IgD-negative memory B cell (primary cell): ENCODE measurements at regions not wholly inside any gene's neighbourhood (a gene's known extent, or its start where the extent isn't known, plus 50 kb on each side); places are given as distances from the start of the nearest gene placed in this dataset.

Experiments
- H3K27ac Mint-ChIP-seq, 3 donors: one replicate each; pipeline ENCODE4 v1.8.0; 2020 to 2022; ENCODE audit warnings: mild to moderate bottlenecking in 3 of 3, mixed read lengths in 3 of 3, moderate library complexity in 1 of 3
- H3K27me3 Mint-ChIP-seq: one replicate; pipeline ENCODE4 v1.8.0; 2021; ENCODE audit warnings: mixed read lengths
- H3K36me3 Mint-ChIP-seq: one replicate; pipeline ENCODE4 v1.8.0; 2020; ENCODE audit warnings: mild to moderate bottlenecking, mixed read lengths
- H3K4me1 Mint-ChIP-seq, 3 donors: one replicate each; pipeline ENCODE4 v1.8.0; 2020 to 2022; ENCODE audit warnings: mixed read lengths in 3 of 3, mild to moderate bottlenecking in 1 of 3
- H3K4me3 Mint-ChIP-seq, 4 donors: one replicate each; pipeline ENCODE4 v1.8.0; 2020 to 2022; ENCODE audit warnings: mild to moderate bottlenecking in 4 of 4, mixed read lengths in 4 of 4, moderate library complexity in 3 of 4
- H3K9me3 Mint-ChIP-seq, 3 donors: one replicate each; pipeline ENCODE4 v1.8.0; 2020 to 2021; ENCODE audit warnings: mixed read lengths in 3 of 3, mild to moderate bottlenecking in 1 of 3

DNA sequence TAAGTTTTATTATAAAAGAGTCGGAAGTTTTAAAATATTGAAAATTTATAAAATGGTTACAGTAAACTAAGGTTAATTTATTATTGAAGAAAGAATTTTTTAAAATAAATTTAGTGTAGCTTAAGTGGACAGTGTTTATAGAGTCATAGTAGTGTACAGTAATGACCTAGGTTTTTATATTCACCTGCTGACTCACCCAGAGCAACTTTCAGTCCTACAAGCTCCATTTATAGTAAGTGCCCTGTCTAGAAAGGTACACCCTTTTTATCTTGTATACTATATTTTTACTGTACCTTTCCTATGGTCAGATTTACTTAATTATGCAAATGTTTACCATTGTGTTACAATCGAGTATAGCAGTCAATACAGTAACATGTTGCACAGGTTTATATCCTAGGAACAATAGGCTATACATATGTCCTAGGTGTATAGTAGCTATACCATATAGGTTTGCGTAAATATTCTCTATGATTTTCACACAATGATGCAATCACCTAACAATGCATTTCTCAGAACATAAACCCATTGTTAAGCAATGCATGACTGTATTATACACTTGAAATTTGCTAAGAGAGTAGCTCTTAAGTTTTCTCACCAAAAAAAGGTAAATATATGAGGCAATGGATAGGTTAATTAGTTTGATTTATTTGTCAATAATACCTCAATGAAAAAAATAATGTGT is 106.9 kb upstream of the CD96 start:
- H3K4me3 Mint-ChIP-seq, result no peak overlapping the region
- peaks cover 2% of the 10 kb centered on the region for H3K36me3 Mint-ChIP-seq
- no peak overlapping the region for H3K27ac Mint-ChIP-seq
- peaks cover 0 to 1% (median 0%) of the 10 kb centered on the region in 3 donors for H3K4me1 Mint-ChIP-seq
- H3K9me3 Mint-ChIP-seq, result peaks cover 0 to 8% (median 2%) of the 10 kb centered on the region in 3 donors
- no peaks in the 10 kb centered on the region for H3K27me3 Mint-ChIP-seq

DNA sequence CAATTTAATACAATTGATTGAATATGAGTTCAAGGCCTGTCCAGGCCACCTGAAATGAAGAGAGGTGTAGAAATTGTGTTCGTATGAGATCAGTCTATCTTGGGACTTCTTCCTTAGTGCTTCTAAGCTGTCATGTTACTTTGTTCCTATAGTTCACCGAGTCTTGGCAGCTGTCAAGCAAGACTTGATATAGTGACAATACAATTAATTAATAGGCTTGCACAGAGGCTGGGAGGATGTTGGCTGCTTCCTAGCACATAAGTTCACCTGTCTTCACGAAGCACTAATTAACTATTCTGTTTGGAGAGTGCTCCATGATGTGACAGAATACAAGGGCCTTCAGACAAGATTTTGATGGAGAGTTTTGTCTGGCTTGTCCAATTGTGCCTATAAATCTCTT is 103.7 kb upstream of the CD96 start:
- H3K27ac Mint-ChIP-seq, result no peak overlapping the region
- no peaks in the 10 kb centered on the region for H3K27me3 Mint-ChIP-seq
- no peak overlapping the region for H3K4me3 Mint-ChIP-seq
- peaks cover 2% of the 10 kb centered on the region for H3K36me3 Mint-ChIP-seq
- peaks cover 0 to 4% (median 2%) of the 10 kb centered on the region in 3 donors for H3K9me3 Mint-ChIP-seq
- peaks cover 0 to 1% (median 0%) of the 10 kb centered on the region in 3 donors for H3K4me1 Mint-ChIP-seq

DNA sequence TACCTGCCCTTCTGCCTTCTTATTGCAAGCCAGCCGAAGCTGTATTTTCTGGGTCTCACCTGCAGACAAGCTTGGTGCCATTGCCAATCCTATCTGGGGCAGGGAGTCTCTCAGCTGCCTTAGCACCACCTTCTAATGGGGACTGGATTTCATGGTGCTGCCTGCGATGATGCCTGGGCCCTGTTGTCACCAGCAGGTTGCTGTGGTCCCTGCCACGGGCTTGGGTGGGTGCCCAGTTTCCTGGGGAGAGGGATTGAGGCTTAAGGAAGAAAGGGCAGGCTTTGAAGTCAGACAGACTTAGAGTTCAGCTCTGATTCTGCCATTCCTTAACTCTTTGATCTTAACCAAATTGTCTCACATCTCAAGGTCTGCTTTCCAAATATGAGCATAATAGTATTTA is 87.4 kb upstream of the CD96 start:
- Mint-ChIP-seq H3K4me1 (no peaks in the 10 kb centered on the region), H3K27ac (no peak overlapping the region), H3K4me3 (no peak overlapping the region), H3K9me3 (peaks cover 0 to 2% (median 0%) of the 10 kb centered on the region in 3 donors), H3K27me3 (peaks cover 2% of the 10 kb centered on the region), H3K36me3 (peaks cover 1% of the 10 kb centered on the region)

DNA sequence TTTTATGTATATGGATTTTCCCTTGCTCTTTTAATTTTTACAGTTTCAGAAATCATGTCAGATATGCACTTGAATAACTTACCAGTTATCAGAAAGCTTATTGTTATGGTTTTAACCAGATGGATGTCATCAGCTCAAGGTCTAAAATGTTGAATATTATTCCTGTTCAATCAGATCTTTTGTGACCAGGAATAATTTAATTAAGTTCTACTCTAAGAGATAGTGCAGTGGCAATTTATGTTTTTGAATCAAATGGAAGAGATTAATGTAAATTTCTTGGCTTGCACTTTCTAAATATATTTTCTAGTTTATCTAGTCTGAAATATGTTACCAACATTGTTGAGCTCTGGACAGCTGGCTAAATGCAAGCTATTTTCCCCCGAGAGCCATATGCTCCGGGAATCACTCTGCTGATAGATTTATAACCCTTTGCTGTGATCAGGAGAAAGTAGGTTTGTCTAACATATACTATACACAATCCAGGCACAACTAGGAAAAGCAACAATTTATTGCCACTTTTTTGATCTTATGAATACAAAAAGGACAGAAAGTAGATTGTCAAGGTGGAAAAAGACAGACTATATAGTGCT is 76.8 kb upstream of the CD96 start:
- Mint-ChIP-seq H3K9me3 (peaks cover 2 to 4% (median 2%) of the 10 kb centered on the region in 3 donors), H3K4me1 (peaks cover 0 to 4% (median 0%) of the 10 kb centered on the region in 3 donors), H3K36me3 (no peaks in the 10 kb centered on the region), H3K4me3 (no peak overlapping the region), H3K27me3 (peaks cover 2% of the 10 kb centered on the region), H3K27ac (no peak overlapping the region)

GRCh38 chr3:111470032-111470431 is 72.0 kb upstream of the CD96 start:
- Mint-ChIP-seq H3K4me3 (no peak overlapping the region), H3K27ac (no peak overlapping the region), H3K36me3 (peaks cover 3% of the 10 kb centered on the region), H3K9me3 (peaks cover 6 to 10% (median 10%) of the 10 kb centered on the region in 3 donors), H3K4me1 (peaks cover 0 to 4% (median 0%) of the 10 kb centered on the region in 3 donors), H3K27me3 (peaks cover 12% of the 10 kb centered on the region)

- H3K27ac Mint-ChIP-seq, result no peak overlapping the region
- H3K36me3 Mint-ChIP-seq, result peaks cover 3% of the 10 kb centered on the region
- no peak overlapping the region for H3K4me3 Mint-ChIP-seq
- H3K9me3 Mint-ChIP-seq, result peaks cover 6 to 10% (median 10%) of the 10 kb centered on the region in 3 donors
- H3K27me3 Mint-ChIP-seq, result peaks cover 12% of the 10 kb centered on the region
- no peaks in the 10 kb centered on the region for H3K4me1 Mint-ChIP-seq
These were observed 70.2 kb upstream of the CD96 start for GRCh38 chr3:111471831-111472230.

DNA sequence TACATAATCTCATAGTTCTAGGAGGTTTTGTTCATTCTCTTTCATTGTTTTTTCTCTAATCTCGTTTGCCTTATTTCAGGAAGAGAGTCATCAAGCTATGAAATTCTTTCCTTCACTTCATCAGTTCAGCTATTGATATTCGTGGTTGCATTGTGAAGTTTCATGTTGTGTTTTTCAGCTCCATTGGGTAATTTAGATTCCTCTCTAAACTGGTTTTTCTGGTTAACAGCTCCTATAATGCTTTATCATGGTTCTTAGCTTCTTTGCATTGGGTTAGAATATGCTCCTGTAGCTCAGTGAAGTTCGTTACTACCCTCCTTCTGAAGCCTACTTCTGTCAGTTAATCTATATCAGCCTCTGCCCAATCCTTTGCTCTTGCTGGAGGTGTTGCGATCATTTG is 69.4 kb upstream of the CD96 start:
- Mint-ChIP-seq H3K9me3 (peaks cover 6 to 10% (median 10%) of the 10 kb centered on the region in 3 donors), H3K36me3 (peaks cover 3% of the 10 kb centered on the region), H3K4me1 (no peaks in the 10 kb centered on the region), H3K27me3 (peaks cover 12% of the 10 kb centered on the region), H3K4me3 (no peak overlapping the region), H3K27ac (no peak overlapping the region)

DNA sequence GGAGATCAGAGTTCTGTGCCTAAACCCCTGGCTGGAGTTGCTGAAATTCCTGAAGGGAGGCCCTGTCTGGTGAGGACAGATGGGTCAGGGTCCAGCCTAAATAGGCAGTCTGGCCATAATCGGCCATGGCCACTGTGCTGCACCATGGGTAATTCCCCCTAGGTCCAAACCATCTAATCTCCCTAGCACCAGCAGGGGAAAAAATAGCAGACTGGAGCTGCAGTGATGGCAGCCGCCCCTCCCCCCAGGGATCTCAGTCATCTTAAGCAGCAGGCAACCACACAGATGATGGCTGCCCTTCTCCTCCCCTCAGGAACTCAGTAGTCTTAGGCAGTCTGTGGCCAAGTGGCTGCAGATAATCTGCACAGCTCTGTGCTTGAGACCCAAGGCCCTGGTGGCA is 68.4 kb upstream of the CD96 start:
- H3K4me1 Mint-ChIP-seq, result no peaks in the 10 kb centered on the region
- H3K4me3 Mint-ChIP-seq, result no peak overlapping the region
- no peak overlapping the region for H3K27ac Mint-ChIP-seq
- peaks cover 12% of the 10 kb centered on the region for H3K27me3 Mint-ChIP-seq
- H3K9me3 Mint-ChIP-seq, result peaks cover 6 to 10% (median 8%) of the 10 kb centered on the region in 3 donors
- peaks cover 6% of the 10 kb centered on the region for H3K36me3 Mint-ChIP-seq

- peaks cover 0 to 2% (median 0%) of the 10 kb centered on the region in 3 donors for H3K9me3 Mint-ChIP-seq
- no peak overlapping the region for H3K4me3 Mint-ChIP-seq
- H3K27ac Mint-ChIP-seq, result no peak overlapping the region
- H3K36me3 Mint-ChIP-seq, result peaks cover 6% of the 10 kb centered on the region
- H3K27me3 Mint-ChIP-seq, result peaks cover 7% of the 10 kb centered on the region
- no peaks in the 10 kb centered on the region for H3K4me1 Mint-ChIP-seq
These were observed 65.3 kb upstream of the CD96 start for GRCh38 chr3:111476701-111477100.

- peaks cover 3% of the 10 kb centered on the region for H3K36me3 Mint-ChIP-seq
- peaks cover 0 to 3% (median 1%) of the 10 kb centered on the region in 3 donors for H3K9me3 Mint-ChIP-seq
- no peaks in the 10 kb centered on the region for H3K4me1 Mint-ChIP-seq
- no peaks in the 10 kb centered on the region for H3K27me3 Mint-ChIP-seq
- no peak overlapping the region for H3K27ac Mint-ChIP-seq
- H3K4me3 Mint-ChIP-seq, result no peak overlapping the region
These were observed 61.9 kb upstream of the CD96 start for GRCh38 chr3:111480091-111480490.

GRCh38 chr3:111481551-111481950 is 60.4 kb upstream of the CD96 start:
- Mint-ChIP-seq H3K9me3 (peaks cover 0 to 3% (median 1%) of the 10 kb centered on the region in 3 donors), H3K27me3 (no peaks in the 10 kb centered on the region), H3K4me3 (no peak overlapping the region), H3K36me3 (peaks cover 4% of the 10 kb centered on the region), H3K27ac (no peak overlapping the region), H3K4me1 (no peaks in the 10 kb centered on the region)

- H3K4me3 Mint-ChIP-seq, result no peak overlapping the region
- no peaks in the 10 kb centered on the region for H3K4me1 Mint-ChIP-seq
- no peak overlapping the region for H3K27ac Mint-ChIP-seq
- peaks cover 0 to 7% (median 1%) of the 10 kb centered on the region in 3 donors for H3K9me3 Mint-ChIP-seq
- peaks cover 4% of the 10 kb centered on the region for H3K36me3 Mint-ChIP-seq
- H3K27me3 Mint-ChIP-seq, result peaks cover 2% of the 10 kb centered on the region
These were observed 59.4 kb upstream of the CD96 start for GRCh38 chr3:111482574-111482973.

DNA sequence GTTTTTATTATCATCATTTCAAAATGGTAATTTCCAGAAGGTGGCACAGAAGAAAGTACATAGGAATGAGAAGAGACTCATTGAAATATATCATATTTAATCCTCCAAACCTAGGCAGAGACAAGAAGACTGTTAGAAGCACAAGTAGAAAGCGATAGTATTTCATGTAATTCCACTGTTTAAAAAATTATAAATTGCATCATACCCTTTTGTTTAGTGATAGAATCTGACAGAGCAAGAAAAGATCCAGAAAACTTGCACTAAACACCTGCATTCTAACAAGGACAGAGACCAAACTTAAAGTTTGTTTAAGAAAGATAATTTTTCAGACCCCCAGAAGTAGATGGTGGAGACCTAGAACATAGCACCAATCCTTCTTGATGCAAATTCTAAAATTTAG is 56.9 kb upstream of the CD96 start:
- H3K27ac Mint-ChIP-seq, result no peak overlapping the region

More for the DNA sequence above, 56.9 kb upstream of the CD96 start:
- H3K9me3 Mint-ChIP-seq, result peaks cover 0 to 12% (median 1%) of the 10 kb centered on the region in 3 donors
- H3K4me1 Mint-ChIP-seq, result no peaks in the 10 kb centered on the region
- peaks cover 6% of the 10 kb centered on the region for H3K27me3 Mint-ChIP-seq
- H3K36me3 Mint-ChIP-seq, result peaks cover 2% of the 10 kb centered on the region
- H3K4me3 Mint-ChIP-seq, result no peak overlapping the region
